Fibroblast of lung (primary cell): ENCODE measurements at regions not wholly inside any gene's neighbourhood (a gene's known extent, or its start where the extent isn't known, plus 50 kb on each side); places are given as distances from the start of the nearest gene placed in this dataset.
A peak's percentile ranks its signal among the peaks of the same experiment; 100 is the strongest.

ENCODE experiments used
- DNase-seq, 2 donors: peaks; one replicate each; pipeline versions ENCODE4 v3.0.0 to v3.0.0-alpha.2; 2010; ENCODE audit warnings: low read depth in 2 of 2
- H2AFZ ChIP-seq: 2 replicates; pipeline ENCODE4 v1.5.1; 2012; ENCODE audit warnings: low read length, control low read depth, inconsistent platforms
- H3K27ac ChIP-seq: 2 replicates; pipeline ENCODE4 v1.5.1; 2011; ENCODE audit warnings: low read length, control low read depth; ENCODE audit not compliant: insufficient read depth
- H3K27me3 ChIP-seq: 2 replicates; pipeline ENCODE4 v1.5.1; 2011; ENCODE audit warnings: mild to moderate bottlenecking, low read length; ENCODE audit not compliant: control insufficient read depth, insufficient read depth
- H3K36me3 ChIP-seq: 2 replicates; pipeline ENCODE4 v1.5.1; 2011; ENCODE audit warnings: low read length; ENCODE audit not compliant: control insufficient read depth, insufficient read depth
- H3K4me1 ChIP-seq: 2 replicates; pipeline ENCODE4 v1.5.1; 2011; ENCODE audit warnings: low read length; ENCODE audit not compliant: control insufficient read depth, insufficient read depth; ENCODE audit errors: extremely low read depth
- H3K4me2 ChIP-seq: 2 replicates; pipeline ENCODE4 v1.5.1; 2011; ENCODE audit warnings: low read length, control low read depth; ENCODE audit not compliant: insufficient read depth; ENCODE audit errors: extremely low read depth
- H3K4me3 ChIP-seq, 4 experiments: fragments of 200-600 bp in 1 of 4; sonication (generic) in 1 of 4; replicated peaks in 1 of 4; 2 replicates each; pipeline ENCODE4 v1.5.1; 2011 to 2016; ENCODE audit warnings: low read length in 4 of 4, low read depth in 3 of 4, mild to moderate bottlenecking in 3 of 4, control low read depth in 2 of 4, inconsistent platforms in 1 of 4, mixed read lengths in 1 of 4; ENCODE audit not compliant: insufficient read depth in 1 of 4; ENCODE audit errors: control extremely low read depth in 1 of 4
- H3K79me2 ChIP-seq: 2 replicates; pipeline ENCODE4 v1.5.1; 2012; ENCODE audit warnings: mild to moderate bottlenecking, low read length, inconsistent platforms; ENCODE audit not compliant: control insufficient read depth, insufficient read depth
- H3K9ac ChIP-seq: 2 replicates; pipeline ENCODE4 v1.5.1; 2011; ENCODE audit warnings: mild to moderate bottlenecking, low read length, control low read depth; ENCODE audit not compliant: insufficient read depth
- H3K9me3 ChIP-seq: 2 replicates; pipeline ENCODE4 v1.5.1; 2012; ENCODE audit warnings: low read depth, low read length; ENCODE audit not compliant: control insufficient read depth, insufficient read depth
- H4K20me1 ChIP-seq: 2 replicates; pipeline ENCODE4 v1.5.1; 2011; ENCODE audit warnings: low read length; ENCODE audit not compliant: control insufficient read depth, insufficient read depth; ENCODE audit errors: extremely low read depth
- CTCF ChIP-seq, 2 donors: IDR thresholded peaks in 1 of 2; conservative IDR thresholded peaks in 1 of 2; 1 replicate in 1 of 2; 2 replicates in 1 of 2; pipeline ENCODE4 v1.5.1; 2011 to 2012; ENCODE audit warnings: low read length in 2 of 2, control low read depth in 1 of 2, inconsistent platforms in 1 of 2, low read depth in 1 of 2, mild to moderate bottlenecking in 1 of 2
- EZH2 ChIP-seq: IDR thresholded peaks from 2 replicates; pipeline ENCODE4 v1.5.1; 2012; ENCODE audit warnings: low read length, control low read depth, mild to moderate bottlenecking; ENCODE audit errors: missing control alignments

GRCh38 chr12:58105225-58106119 is 164.1 kb downstream of the ATP23 start:
- no peaks in the 10 kb centered on the region for H3K79me2 ChIP-seq
- no peaks in the 10 kb centered on the region for H3K9me3 ChIP-seq
- no peak overlapping the region for H2AFZ ChIP-seq
- no peak overlapping the region for H3K27ac ChIP-seq
- H3K9ac ChIP-seq, result no peak overlapping the region
- peak; percentile 17 to 31 for DNase-seq
- H3K4me3 ChIP-seq, result no peak overlapping the region
- no peaks in the 10 kb centered on the region for H3K36me3 ChIP-seq
- no peaks in the 10 kb centered on the region for H3K27me3 ChIP-seq
- no peaks in the 10 kb centered on the region for H3K4me1 ChIP-seq
- TF ChIP-seq EZH2, result no peak
- peak; percentile 30 to 49 for TF ChIP-seq CTCF (conservative IDR thresholded peaks at IDR 0.05 in 1 of 2, IDR thresholded peaks at IDR 0.05 in 1 of 2; ENCODE audit: low read depth in 1 of 2, low read length in 2 of 2)
- H4K20me1 ChIP-seq, result no peaks in the 10 kb centered on the region
- no peak overlapping the region for H3K4me2 ChIP-seq

GRCh38 chr12:58106195-58106594 is 164.8 kb downstream of the ATP23 start:
- no peak overlapping the region for H3K27ac ChIP-seq
- no peaks in the 10 kb centered on the region for H3K79me2 ChIP-seq
- no peak for DNase-seq
- no peaks in the 10 kb centered on the region for H3K9me3 ChIP-seq
- H3K4me1 ChIP-seq, result no peaks in the 10 kb centered on the region
- no peak overlapping the region for H2AFZ ChIP-seq
- H3K36me3 ChIP-seq, result no peaks in the 10 kb centered on the region
- no peak for TF ChIP-seq CTCF (conservative IDR thresholded peaks at IDR 0.05 in 1 of 2, IDR thresholded peaks at IDR 0.05 in 1 of 2; ENCODE audit: low read depth in 1 of 2, low read length in 2 of 2)
- no peak for TF ChIP-seq EZH2
- H3K9ac ChIP-seq, result no peak overlapping the region
- H3K4me2 ChIP-seq, result no peak overlapping the region
- H3K4me3 ChIP-seq, result no peak overlapping the region
- H4K20me1 ChIP-seq, result no peaks in the 10 kb centered on the region
- no peaks in the 10 kb centered on the region for H3K27me3 ChIP-seq

- no peak overlapping the region for H3K4me3 ChIP-seq
- H3K9ac ChIP-seq, result no peak overlapping the region
- no peak overlapping the region for H3K27ac ChIP-seq
- no peaks in the 10 kb centered on the region for H4K20me1 ChIP-seq
- no peaks in the 10 kb centered on the region for H3K9me3 ChIP-seq
- H3K36me3 ChIP-seq, result no peaks in the 10 kb centered on the region
- H2AFZ ChIP-seq, result no peak overlapping the region
- no peaks in the 10 kb centered on the region for H3K79me2 ChIP-seq
- no peaks in the 10 kb centered on the region for H3K4me1 ChIP-seq
- no peak overlapping the region for H3K4me2 ChIP-seq
- H3K27me3 ChIP-seq, result no peaks in the 10 kb centered on the region
- TF ChIP-seq CTCF (conservative IDR thresholded peaks at IDR 0.05 in 1 of 2, IDR thresholded peaks at IDR 0.05 in 1 of 2; ENCODE audit: low read depth in 1 of 2, low read length in 2 of 2) (no peak), EZH2 (no peak)
- no peak for DNase-seq
Measured at GRCh38 chr12:58117201-58117600, 175.8 kb downstream of the ATP23 start.
